Sigmoid colon (tissue), 4 donors: ENCODE measurements at regions not wholly inside any gene's neighbourhood (a gene's known extent, or its start where the extent isn't known, plus 50 kb on each side); places are given as distances from the start of the nearest gene placed in this dataset.

Experiments
- CTCF ChIP-seq, 4 experiments: fragments of 450-650 bp in 3 of 4; fragments of 200-600 bp in 1 of 4; IDR thresholded peaks; one replicate each; pipeline ENCODE4 v1.5.1; 2016 to 2019; ENCODE audit warnings: antibody characterized with exemption in 4 of 4, mild to moderate bottlenecking in 3 of 4, moderate library complexity in 2 of 4
- EP300 ChIP-seq, 4 donors: sonication (generic); formaldehyde crosslinking; IDR thresholded peaks; one replicate each; pipeline ENCODE4 v1.6.1; 2017; ENCODE audit warnings: antibody characterized with exemption in 4 of 4
- POLR2A ChIP-seq, 2 donors: fragments of 450-650 bp; IDR thresholded peaks; one replicate each; pipeline ENCODE4 v1.6.1; 2016; ENCODE audit warnings: antibody characterized with exemption in 2 of 2, mild to moderate bottlenecking in 2 of 2, moderate library complexity in 2 of 2
- POLR2AphosphoS5 ChIP-seq, 4 donors: sonication (generic); formaldehyde crosslinking; IDR thresholded peaks; one replicate each; pipeline ENCODE4 v1.6.1; 2017; ENCODE audit warnings: antibody characterized with exemption in 4 of 4

GRCh38 chr21:27277110-27277509 lies 310.2 kb upstream of the ADAMTS5 start:
- TF ChIP-seq POLR2A (IDR thresholded peaks at IDR 0.05) (no peak), CTCF (IDR thresholded peaks at IDR 0.05) (no peak), EP300 (IDR thresholded peaks at IDR 0.05) (no peak), POLR2AphosphoS5 (IDR thresholded peaks at IDR 0.05) (no peak)
